AG10803 (cell line): ENCODE measurements at regions not wholly inside any gene's neighbourhood (a gene's known extent, or its start where the extent isn't known, plus 50 kb on each side); places are given as distances from the start of the nearest gene placed in this dataset.

ENCODE experiments used
- DNase-seq: peaks from one replicate; pipeline ENCODE4 v3.0.0; 2010; ENCODE audit warnings: low read depth
- H3K4me3 ChIP-seq: 2 replicates; pipeline ENCODE4 v1.5.1; 2011; ENCODE audit warnings: mild to moderate bottlenecking, low read length, control low read depth
- CTCF ChIP-seq: conservative IDR thresholded peaks from 2 replicates; pipeline ENCODE4 v1.5.1; 2011; ENCODE audit warnings: mild to moderate bottlenecking, low read length, control low read depth, inconsistent platforms

GRCh38 chr22:46093796-46094195, 56.5 kb upstream of the PPARA start:
- TF ChIP-seq CTCF, result no peak
- DNase-seq, result no peak
- H3K4me3 ChIP-seq, result no peak overlapping the region; the same call in 1 of the 2 replicates

GRCh38 chr22:46094676-46095075, 55.6 kb upstream of the PPARA start:
- H3K4me3 ChIP-seq, result no peak overlapping the region
- TF ChIP-seq CTCF, result no peak
- no peak for DNase-seq

- no peak overlapping the region for H3K4me3 ChIP-seq
- DNase-seq, result no peak
- TF ChIP-seq CTCF, result no peak
Observed at GRCh38 chr22:46096051-46096450, 54.3 kb upstream of the PPARA start.

- TF ChIP-seq CTCF, result no peak
- no peak for DNase-seq
- H3K4me3 ChIP-seq, result no peak overlapping the region
Observed at GRCh38 chr22:46096706-46097230, 53.6 kb upstream of the PPARA start.

- TF ChIP-seq CTCF, result no peak
- no peak overlapping the region for H3K4me3 ChIP-seq
- no peak for DNase-seq
Observed at GRCh38 chr22:46097268-46097900, 52.9 kb upstream of the PPARA start.

GRCh38 chr22:46098525-46099475, 51.5 kb upstream of the PPARA start:
- no peak for TF ChIP-seq CTCF
- no peak for DNase-seq
- no peak overlapping the region for H3K4me3 ChIP-seq
